Osteocyte (in vitro differentiated cells): ENCODE measurements at regions not wholly inside any gene's neighbourhood (a gene's known extent, or its start where the extent isn't known, plus 50 kb on each side); places are given as distances from the start of the nearest gene placed in this dataset.

ENCODE experiments used
- DNase-seq: peaks from one replicate; pipeline ENCODE4 v3.0.0; 2021; ENCODE audit warnings: mixed read lengths; ENCODE audit not compliant: unreplicated experiment; ENCODE audit errors: extremely low spot score
- H3K27ac Mint-ChIP-seq: one replicate; pipeline ENCODE4 v1.8.0; 2021; ENCODE audit warnings: mild to moderate bottlenecking, mixed read lengths; ENCODE audit not compliant: unreplicated experiment
- H3K27me3 Mint-ChIP-seq: one replicate; pipeline ENCODE4 v1.8.0; 2021; ENCODE audit warnings: mixed read lengths; ENCODE audit not compliant: unreplicated experiment
- H3K36me3 Mint-ChIP-seq: one replicate; pipeline ENCODE4 v1.8.0; 2021; ENCODE audit warnings: mixed read lengths; ENCODE audit not compliant: unreplicated experiment
- H3K4me1 Mint-ChIP-seq: one replicate; pipeline ENCODE4 v1.8.0; 2021; ENCODE audit warnings: mixed read lengths; ENCODE audit not compliant: unreplicated experiment
- H3K4me3 Mint-ChIP-seq: one replicate; pipeline ENCODE4 v1.8.0; 2021; ENCODE audit warnings: mild to moderate bottlenecking, moderate library complexity, mixed read lengths; ENCODE audit not compliant: unreplicated experiment
- H3K9me3 Mint-ChIP-seq: one replicate; pipeline ENCODE4 v1.8.0; 2021; ENCODE audit warnings: mixed read lengths; ENCODE audit not compliant: unreplicated experiment
- TF ChIP-seq, protein P1 (sequence below): fragments of 200-600 bp; sonication (generic); IDR thresholded peaks from 2 replicates; pipeline ENCODE4 v1.5.0; 2021; ENCODE audit warnings: antibody characterized with exemption, mild to moderate bottlenecking, moderate library complexity

- Mint-ChIP-seq H3K27me3 (peaks cover 2% of the 10 kb centered on the region), H3K9me3 (no peaks in the 10 kb centered on the region), H3K36me3 (no peaks in the 10 kb centered on the region), H3K4me1 (no peaks in the 10 kb centered on the region), H3K4me3 (no peak overlapping the region), H3K27ac (no peak overlapping the region)
- TF ChIP-seq, protein P1, sequence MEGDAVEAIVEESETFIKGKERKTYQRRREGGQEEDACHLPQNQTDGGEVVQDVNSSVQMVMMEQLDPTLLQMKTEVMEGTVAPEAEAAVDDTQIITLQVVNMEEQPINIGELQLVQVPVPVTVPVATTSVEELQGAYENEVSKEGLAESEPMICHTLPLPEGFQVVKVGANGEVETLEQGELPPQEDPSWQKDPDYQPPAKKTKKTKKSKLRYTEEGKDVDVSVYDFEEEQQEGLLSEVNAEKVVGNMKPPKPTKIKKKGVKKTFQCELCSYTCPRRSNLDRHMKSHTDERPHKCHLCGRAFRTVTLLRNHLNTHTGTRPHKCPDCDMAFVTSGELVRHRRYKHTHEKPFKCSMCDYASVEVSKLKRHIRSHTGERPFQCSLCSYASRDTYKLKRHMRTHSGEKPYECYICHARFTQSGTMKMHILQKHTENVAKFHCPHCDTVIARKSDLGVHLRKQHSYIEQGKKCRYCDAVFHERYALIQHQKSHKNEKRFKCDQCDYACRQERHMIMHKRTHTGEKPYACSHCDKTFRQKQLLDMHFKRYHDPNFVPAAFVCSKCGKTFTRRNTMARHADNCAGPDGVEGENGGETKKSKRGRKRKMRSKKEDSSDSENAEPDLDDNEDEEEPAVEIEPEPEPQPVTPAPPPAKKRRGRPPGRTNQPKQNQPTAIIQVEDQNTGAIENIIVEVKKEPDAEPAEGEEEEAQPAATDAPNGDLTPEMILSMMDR = no peak
- DNase-seq = no peak
These were observed 84.5 kb downstream of the ZIC1 start for GRCh38 chr3:147493666-147494065.

DNA sequence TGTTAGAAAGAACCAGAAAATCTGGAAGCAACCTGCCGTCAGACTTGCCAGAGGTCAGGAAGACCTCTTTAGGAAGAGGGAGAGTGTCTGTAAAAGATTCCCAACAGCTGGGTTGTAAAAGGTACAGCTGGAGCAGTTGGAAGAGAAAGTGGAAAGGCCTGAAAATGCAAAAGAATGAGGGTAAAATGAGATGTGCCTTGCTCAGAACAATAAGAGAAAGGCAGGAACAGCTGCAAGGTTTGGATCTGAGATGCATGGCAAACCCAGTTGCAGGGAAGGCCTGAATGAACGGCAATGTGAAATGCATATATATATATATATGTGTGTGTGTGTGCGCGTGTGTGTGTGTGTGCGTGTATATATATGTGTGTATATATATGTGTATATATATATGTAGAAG is 88.1 kb downstream of the ZIC1 start:
- Mint-ChIP-seq H3K36me3 (no peaks in the 10 kb centered on the region), H3K4me3 (no peak overlapping the region), H3K27me3 (no peaks in the 10 kb centered on the region), H3K27ac (no peak overlapping the region), H3K9me3 (no peaks in the 10 kb centered on the region), H3K4me1 (no peaks in the 10 kb centered on the region)
- DNase-seq = no peak
- TF ChIP-seq, protein P1 = no peak

DNA sequence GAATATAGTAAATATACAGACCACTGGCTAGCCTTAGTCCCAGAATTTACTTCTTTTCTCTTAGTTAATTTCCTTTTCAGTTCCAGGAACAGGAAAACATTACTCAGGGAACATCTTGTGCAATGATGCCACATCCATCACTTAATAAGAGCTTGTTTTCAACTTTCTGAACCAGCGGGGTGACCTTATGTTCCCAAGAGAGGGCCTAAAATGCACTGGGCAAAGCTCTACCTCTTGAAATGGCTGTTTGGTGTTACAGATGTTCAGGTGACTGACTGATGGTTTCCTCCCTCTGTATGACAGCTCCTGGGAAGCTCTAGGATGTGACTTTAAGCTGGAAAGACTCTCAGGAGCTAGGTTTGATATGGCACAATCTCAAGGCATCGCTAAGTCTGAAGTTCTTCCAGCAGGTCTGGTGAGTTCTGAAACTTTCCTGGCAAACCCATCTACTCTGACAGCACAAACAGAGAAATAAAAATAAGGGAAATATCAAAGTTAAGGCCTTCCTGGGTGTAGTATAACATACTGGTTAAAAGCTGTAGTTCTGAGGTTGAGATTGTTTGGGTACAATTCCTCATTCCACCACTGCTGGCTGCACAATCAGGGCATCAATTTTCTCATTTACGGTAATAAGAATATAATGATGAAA is 98.6 kb downstream of the ZIC1 start:
- H3K27ac Mint-ChIP-seq = no peak overlapping the region
- TF ChIP-seq, protein P1 = no peak
- no peaks in the 10 kb centered on the region for H3K9me3 Mint-ChIP-seq
- H3K4me1 Mint-ChIP-seq = peaks cover 2% of the 10 kb centered on the region
- H3K36me3 Mint-ChIP-seq = no peaks in the 10 kb centered on the region
- no peak for DNase-seq
- no peak overlapping the region for H3K4me3 Mint-ChIP-seq
- no peaks in the 10 kb centered on the region for H3K27me3 Mint-ChIP-seq

GRCh38 chr3:147509448-147509847 is 100.3 kb downstream of the ZIC1 start:
- DNase-seq = no peak
- TF ChIP-seq, protein P1 = no peak
- Mint-ChIP-seq H3K9me3 (no peaks in the 10 kb centered on the region), H3K27me3 (no peaks in the 10 kb centered on the region), H3K27ac (no peak overlapping the region), H3K4me3 (no peak overlapping the region), H3K36me3 (no peaks in the 10 kb centered on the region), H3K4me1 (no peaks in the 10 kb centered on the region)

DNA sequence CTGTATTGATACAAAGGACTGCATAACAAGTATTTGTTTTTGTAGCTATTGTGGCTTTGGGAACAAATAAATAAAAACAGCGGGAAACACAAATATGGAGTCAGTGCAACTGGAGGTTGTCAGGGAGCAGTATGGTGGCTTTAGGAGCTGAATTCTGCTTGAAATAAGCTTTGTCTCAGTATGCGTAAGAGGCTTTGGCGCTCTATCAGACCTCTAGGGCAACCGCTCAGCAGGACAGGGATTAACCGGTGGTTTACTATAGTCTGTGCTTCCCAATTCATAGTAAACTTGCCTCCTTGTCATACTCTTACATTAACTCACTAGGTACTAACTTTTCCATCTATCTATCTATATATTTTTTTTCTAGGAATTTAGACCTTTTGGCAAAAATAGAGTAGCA is 104.6 kb downstream of the ZIC1 start:
- Mint-ChIP-seq H3K27me3 (no peaks in the 10 kb centered on the region), H3K27ac (no peak overlapping the region), H3K36me3 (no peaks in the 10 kb centered on the region), H3K4me1 (no peaks in the 10 kb centered on the region), H3K9me3 (no peaks in the 10 kb centered on the region), H3K4me3 (no peak overlapping the region)
- DNase-seq = no peak
- TF ChIP-seq, protein P1 = no peak
